Nucleus accumbens (tissue), 56 donors: ENCODE measurements at regions not wholly inside any gene's neighbourhood (a gene's known extent, or its start where the extent isn't known, plus 50 kb on each side); places are given as distances from the start of the nearest gene placed in this dataset.
"Not testable (repeated sequence)": the region's sequence is repeated elsewhere in the genome, so short reads cannot be mapped to it uniquely, and the experiment has no call there.

Source experiments
- DNase-seq, 56 donors: peaks; one replicate each; lab custom pipeline; 2025; lab: John Stamatoyannopoulos, UW

GRCh38 chr5:28707706-28708105 lies 1669.3 kb upstream of the CDH9 start:
- no peak for DNase-seq

DNA sequence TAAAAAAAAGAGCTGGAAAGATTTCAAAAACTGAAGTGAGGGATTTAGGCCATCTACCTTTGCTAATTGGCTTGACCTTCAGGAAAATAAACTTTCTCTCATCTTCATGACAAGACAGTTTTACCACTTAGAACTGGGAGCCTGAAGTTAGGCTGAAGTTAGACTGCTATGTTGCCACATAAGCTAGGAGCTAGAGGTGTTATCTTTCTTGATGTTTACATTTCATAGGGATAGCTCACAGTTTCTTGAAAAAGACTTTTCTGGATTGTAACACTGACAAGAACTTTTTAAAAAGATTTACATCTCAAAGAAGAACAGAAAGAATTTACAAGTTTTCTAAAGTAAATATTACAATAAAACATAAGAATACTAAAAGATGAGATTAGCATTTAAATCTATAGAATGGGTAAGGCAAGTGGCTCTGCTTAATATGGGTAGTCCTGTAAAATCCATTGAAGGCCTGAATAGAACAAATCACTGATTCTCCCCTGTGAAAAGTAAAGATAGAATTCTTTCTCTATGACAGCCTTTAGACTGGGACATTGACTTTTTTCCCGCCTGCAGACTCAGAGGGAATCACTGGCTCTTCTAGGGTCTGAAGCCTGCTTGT lies 1665.4 kb upstream of the CDH9 start:
- DNase-seq, result no peak

- DNase-seq, result no peak
Measured at GRCh38 chr5:28691526-28691925, 1653.1 kb upstream of the CDH9 start.

- no peak for DNase-seq
Measured at GRCh38 chr5:28685794-28686193, 1647.4 kb upstream of the CDH9 start.

GRCh38 chr5:28678899-28679298 lies 1640.5 kb upstream of the CDH9 start:
- no peak for DNase-seq

- no peak for DNase-seq
Measured at GRCh38 chr5:28666110-28666509, 1627.7 kb upstream of the CDH9 start.

GRCh38 chr5:28648108-28648507 lies 1609.7 kb upstream of the CDH9 start:
- no peak for DNase-seq

DNA sequence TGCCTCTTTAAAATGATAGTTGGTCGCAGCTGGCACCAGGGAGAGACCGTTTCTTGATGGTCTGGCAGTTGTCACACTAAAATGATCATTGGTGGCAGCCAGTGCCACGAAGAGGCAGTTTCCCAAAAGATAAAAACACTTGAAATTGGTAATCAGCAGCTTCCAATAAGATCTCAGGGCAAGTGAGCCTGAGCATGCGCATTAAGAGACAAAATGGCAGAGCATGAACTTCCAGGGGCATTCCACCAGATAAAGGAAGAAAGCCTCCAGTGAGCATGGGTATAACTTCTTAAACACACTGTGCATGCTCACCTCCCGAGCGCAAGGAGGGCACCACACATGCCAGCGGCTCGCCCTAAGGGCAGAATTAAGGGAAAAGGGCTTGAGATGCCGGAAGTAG lies 1594.2 kb upstream of the CDH9 start:
- DNase-seq, result no peak

- no peak for DNase-seq
Measured at GRCh38 chr5:28603869-28604268, 1565.5 kb upstream of the CDH9 start.

- DNase-seq, result no peak
Measured at GRCh38 chr5:28602429-28602828, 1564.0 kb upstream of the CDH9 start.

GRCh38 chr5:28596707-28597106 lies 1558.3 kb upstream of the CDH9 start:
- not testable (repeated sequence) for DNase-seq

DNA sequence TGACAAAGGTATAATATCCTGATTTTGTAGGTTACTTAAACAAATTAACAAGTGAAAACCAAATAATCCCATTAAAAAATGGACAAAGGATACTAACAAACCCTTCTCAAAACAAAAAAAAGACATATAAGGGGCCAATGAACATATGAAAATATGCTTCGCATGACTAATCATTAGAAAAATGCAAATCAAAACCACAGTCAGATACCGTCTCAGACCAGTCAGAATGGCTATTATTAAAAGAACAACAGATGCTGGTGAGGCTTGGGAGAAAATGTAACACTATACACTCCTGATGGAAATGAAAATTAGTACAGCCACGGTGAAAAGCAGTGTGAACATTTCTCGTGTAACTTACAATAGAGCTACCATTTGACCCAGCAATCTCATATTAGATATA lies 1542.2 kb upstream of the CDH9 start:
- no peak for DNase-seq

DNA sequence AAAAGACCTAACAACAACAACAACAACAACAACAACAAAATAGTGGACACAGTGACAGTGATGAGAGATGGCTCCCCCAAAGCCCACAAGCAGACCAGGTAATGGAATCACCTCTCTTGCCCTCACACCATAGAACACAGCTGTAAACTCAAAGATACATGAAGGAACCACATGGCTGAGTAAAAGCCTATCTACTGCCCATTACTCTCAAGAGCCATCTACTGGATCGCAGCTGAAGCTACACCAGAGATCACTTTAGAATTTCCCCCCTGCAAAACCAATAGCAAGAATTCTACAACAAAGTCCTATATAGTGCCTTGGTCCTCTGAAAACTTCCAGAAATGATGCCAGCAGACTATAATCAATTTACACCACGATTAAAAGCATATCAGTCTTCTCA lies 1537.6 kb upstream of the CDH9 start:
- DNase-seq, result no peak

- DNase-seq, result no peak
Measured at GRCh38 chr5:28575368-28575767, 1537.0 kb upstream of the CDH9 start.

DNA sequence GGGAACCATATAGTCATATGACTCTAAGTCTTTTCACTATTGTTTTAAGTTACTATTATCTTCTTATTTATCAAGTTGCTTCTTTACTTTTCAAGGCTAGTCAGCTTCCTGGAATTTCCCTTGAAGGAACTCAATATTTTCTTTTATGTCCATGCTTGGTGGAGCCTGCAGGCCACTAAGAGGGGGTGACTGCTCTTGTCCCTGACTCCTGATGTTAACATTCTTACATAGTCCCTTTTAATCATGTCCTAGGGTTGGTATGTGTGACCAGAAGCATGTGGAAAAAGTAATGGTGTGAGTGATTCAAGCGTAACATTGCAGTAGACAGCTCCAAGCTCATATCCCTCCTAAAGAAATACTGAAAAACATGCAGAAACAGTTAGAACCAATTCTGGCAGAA lies 1536.2 kb upstream of the CDH9 start:
- DNase-seq, result no peak

DNA sequence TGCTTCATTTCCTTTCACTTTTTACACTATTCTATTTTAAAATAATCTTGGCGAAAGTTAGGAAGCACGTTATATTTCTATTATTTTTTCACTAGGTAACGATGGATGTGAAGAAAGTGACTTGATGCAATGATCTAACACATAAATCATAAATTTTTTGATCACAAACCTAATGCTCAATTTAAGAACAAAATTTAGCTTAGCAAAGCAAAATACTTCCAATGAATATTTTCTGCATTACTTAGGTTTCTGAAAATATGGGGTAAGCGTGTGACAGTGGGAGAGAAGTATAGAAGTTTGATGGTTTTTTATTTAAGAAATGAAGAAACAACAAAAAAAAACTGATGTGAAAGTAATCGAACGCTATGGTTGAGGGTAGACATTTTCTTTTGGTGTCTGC lies 1528.7 kb upstream of the CDH9 start:
- DNase-seq, result no peak

- DNase-seq, result no peak
Measured at GRCh38 chr5:28561522-28561921, 1523.1 kb upstream of the CDH9 start.

DNA sequence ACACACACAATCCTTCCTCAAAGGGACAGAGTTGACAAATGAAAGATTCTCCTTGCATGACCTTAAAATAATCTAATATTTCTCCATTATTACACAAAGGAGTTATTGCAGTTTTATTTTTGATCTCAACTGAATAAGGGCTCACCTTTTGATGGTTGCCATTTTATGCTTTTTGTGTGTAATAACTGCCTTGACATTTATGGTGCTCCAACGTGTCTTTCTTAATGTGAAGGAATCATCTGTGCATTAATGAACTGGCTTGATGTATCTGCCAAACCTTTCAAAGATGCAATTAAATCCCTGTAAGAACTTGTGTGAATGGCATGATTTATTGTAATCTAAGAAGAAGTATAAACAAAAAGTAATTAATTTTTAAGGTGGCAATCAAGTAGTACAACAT lies 1519.8 kb upstream of the CDH9 start:
- no peak for DNase-seq

DNA sequence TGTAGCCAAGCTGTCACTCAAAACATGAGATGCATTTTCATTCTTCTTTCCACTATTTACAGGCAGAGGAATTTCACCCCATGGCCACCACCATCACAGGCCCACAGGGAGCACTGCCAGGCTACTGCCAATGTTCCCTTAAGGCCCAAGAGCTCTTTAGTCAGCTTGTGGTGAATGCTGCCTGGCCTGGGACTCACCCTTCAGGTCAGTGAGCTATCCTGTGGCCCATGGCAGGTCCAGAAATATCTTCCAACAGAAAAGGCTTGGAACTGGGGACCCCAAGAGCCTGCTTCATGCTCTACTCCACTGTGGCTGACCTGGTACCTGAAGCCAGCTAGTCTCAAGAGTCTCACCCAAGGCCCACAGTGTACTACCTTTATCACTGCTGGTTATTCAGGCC lies 1518.7 kb upstream of the CDH9 start:
- DNase-seq, result no peak

DNA sequence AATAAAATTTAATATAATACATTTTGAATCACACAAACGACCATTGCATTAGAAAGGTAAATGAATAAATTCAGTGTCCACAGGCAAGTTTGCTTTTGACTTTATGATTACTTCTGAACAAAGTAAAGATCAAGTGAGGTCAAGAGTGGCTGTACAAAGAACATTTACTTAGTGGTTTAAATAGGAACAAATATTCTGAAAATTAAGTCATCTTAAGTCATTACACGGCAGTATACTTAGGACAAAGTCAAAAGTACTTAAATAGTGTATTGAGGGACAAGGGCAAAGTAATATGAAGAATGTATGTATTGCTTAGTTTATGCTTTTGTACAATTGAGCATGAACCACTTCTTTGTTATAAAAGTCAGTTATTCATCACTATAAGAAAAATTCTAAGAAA lies 1511.2 kb upstream of the CDH9 start:
- DNase-seq, result no peak

DNA sequence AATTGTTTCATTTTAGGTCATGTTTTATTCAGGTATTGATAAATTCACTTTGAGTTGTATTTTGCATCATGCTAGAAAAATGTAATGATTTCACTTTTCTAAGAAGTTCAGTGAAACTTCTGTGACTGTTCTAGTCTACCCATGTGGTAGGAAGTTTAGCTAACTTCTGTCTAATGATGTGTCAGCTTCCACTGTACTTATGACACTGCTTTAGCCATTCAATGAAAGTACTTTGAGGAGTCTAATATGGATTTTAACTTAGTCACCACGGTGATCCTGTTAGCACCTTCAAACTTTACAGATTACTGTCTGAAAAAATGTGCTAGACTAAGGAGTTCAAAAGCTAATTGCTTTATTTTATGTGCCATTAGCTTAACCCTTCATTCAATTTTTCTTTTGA lies 1510.5 kb upstream of the CDH9 start:
- no peak for DNase-seq

- DNase-seq, result no peak
Measured at GRCh38 chr5:28544501-28544900, 1506.1 kb upstream of the CDH9 start.

GRCh38 chr5:28543473-28544098 lies 1505.2 kb upstream of the CDH9 start:
- no peak for DNase-seq
